Mesendoderm (in vitro differentiated cells): ENCODE measurements at regions not wholly inside any gene's neighbourhood (a gene's known extent, or its start where the extent isn't known, plus 50 kb on each side); places are given as distances from the start of the nearest gene placed in this dataset.

Experiments
- DNase-seq: peaks from one replicate; pipeline ENCODE4 v3.0.0; 2013
- H2AK5ac ChIP-seq: 2 replicates; pipeline ENCODE4 v1.6.1; 2013; ENCODE audit warnings: low read length, inconsistent platforms
- H2BK120ac ChIP-seq: 2 replicates; pipeline ENCODE4 v1.6.1; 2013; ENCODE audit warnings: low read depth, mild to moderate bottlenecking, low read length, moderate library complexity, mixed read lengths
- H2BK15ac ChIP-seq: replicated peaks from 2 replicates; pipeline ENCODE4 v1.6.1; 2013; ENCODE audit warnings: low read depth, mild to moderate bottlenecking, moderate library complexity
- H2BK5ac ChIP-seq: 2 replicates; pipeline ENCODE4 v1.6.1; 2013; ENCODE audit warnings: low read length, inconsistent platforms
- H3K18ac ChIP-seq: 2 replicates; pipeline ENCODE4 v1.6.1; 2013; ENCODE audit warnings: mild to moderate bottlenecking, low read length, mixed read lengths
- H3K23ac ChIP-seq: one replicate; pipeline ENCODE4 v1.6.1; 2013; ENCODE audit warnings: low read length
- H3K27ac ChIP-seq: 2 replicates; pipeline ENCODE4 v1.5.1; 2013; ENCODE audit warnings: low read depth, mild to moderate bottlenecking, inconsistent platforms, low read length, moderate library complexity
- H3K27me3 ChIP-seq: 2 replicates; pipeline ENCODE4 v1.6.1; 2013; ENCODE audit warnings: low read length, control low read depth, mild to moderate bottlenecking, inconsistent platforms; ENCODE audit not compliant: insufficient read depth, poor library complexity
- H3K36me3 ChIP-seq: 2 replicates; pipeline ENCODE4 v1.6.1; 2013; ENCODE audit warnings: low read length, inconsistent platforms; ENCODE audit not compliant: control insufficient read depth, insufficient read depth
- H3K4ac ChIP-seq: one replicate; pipeline ENCODE4 v1.6.1; 2013; ENCODE audit warnings: low read depth, mild to moderate bottlenecking, low read length, moderate library complexity
- H3K4me1 ChIP-seq: 2 replicates; pipeline ENCODE4 v1.6.1; 2013; ENCODE audit warnings: low read depth, low read length, inconsistent platforms; ENCODE audit not compliant: control insufficient read depth
- H3K4me2 ChIP-seq: 2 replicates; pipeline ENCODE4 v1.6.1; 2013; ENCODE audit warnings: low read length
- H3K4me3 ChIP-seq: 2 replicates; pipeline ENCODE4 v1.5.1; 2013; ENCODE audit warnings: mild to moderate bottlenecking, low read length
- H3K56ac ChIP-seq: one replicate; pipeline ENCODE4 v1.6.1; 2013; ENCODE audit warnings: low read length
- H3K79me1 ChIP-seq: 2 replicates; pipeline ENCODE4 v1.6.1; 2013; ENCODE audit warnings: low read length, inconsistent platforms
- H3K79me2 ChIP-seq: 2 replicates; pipeline ENCODE4 v1.6.1; 2013; ENCODE audit warnings: mild to moderate bottlenecking, low read length; ENCODE audit not compliant: control insufficient read depth, insufficient read depth
- H3K9ac ChIP-seq: 2 replicates; pipeline ENCODE4 v1.6.1; 2013; ENCODE audit warnings: low read length, inconsistent platforms
- H4K5ac ChIP-seq: one replicate; pipeline ENCODE4 v1.6.1; 2013; ENCODE audit warnings: low read length
- H4K8ac ChIP-seq: one replicate; pipeline ENCODE4 v1.6.1; 2013; ENCODE audit warnings: low read depth, mild to moderate bottlenecking, control low read depth, low read length, moderate library complexity
- WGBS: extraction: QIAGEN DNeasy Blood & Tissue Kit; methylation state at CpG from one replicate; pipeline ENCODE4 v1.1.7; 2013; ENCODE audit warnings: low lambda C conversion rate, missing lambda C conversion rate; ENCODE audit not compliant: insufficient coverage; ENCODE audit errors: extremely low coverage; 5-methylcytosine and 5-hydroxymethylcytosine counted together

DNA sequence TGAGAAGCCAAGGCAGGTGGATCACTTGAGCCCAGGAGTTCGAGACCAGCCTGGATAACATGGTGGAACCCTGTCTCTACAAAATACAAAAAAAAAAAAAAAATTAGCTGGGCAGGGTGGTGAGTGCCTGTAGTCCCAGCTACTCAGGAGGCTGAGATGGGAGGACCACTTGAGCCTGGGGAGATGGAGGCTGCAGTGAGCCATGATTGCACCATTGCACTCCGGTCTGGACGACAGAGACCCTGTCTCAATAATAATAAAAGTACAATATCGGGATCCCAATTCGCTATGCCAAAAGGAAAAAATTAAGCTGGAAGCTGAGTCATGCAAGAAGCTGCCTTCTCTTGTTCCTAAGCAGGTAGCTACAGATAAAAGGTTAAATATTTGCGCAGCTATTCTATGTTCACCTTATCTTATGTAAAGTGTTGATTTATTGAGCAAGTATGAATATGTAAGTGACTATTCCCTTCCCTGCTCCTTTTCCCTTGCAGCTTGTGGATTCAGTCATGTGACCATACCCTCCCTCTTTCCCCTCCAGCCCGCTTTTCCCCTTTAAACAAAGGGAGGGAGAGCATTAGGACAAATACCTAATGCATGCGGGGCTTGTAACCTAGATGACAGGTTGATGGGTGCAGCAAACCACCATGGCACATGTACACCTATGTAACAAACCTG, 112.0 kb downstream of the LITAF start:
- H3K23ac ChIP-seq = no peak overlapping the region
- H2BK5ac ChIP-seq = no peak overlapping the region
- H3K27ac ChIP-seq = no peak overlapping the region
- no peaks in the 10 kb centered on the region for H3K27me3 ChIP-seq
- H3K4ac ChIP-seq = no peak overlapping the region
- no peak overlapping the region for H2AK5ac ChIP-seq
- no peak for DNase-seq
- H3K4me2 ChIP-seq = no peak overlapping the region
- no peak overlapping the region for H3K4me3 ChIP-seq
- no peak overlapping the region for H3K56ac ChIP-seq
- no peaks in the 10 kb centered on the region for H3K4me1 ChIP-seq
- no peak overlapping the region for H2BK120ac ChIP-seq
- H3K79me1 ChIP-seq = no peaks in the 10 kb centered on the region
- no peak overlapping the region for H3K9ac ChIP-seq
- H3K36me3 ChIP-seq = no peaks in the 10 kb centered on the region
- H3K18ac ChIP-seq = no peak overlapping the region
- no peak overlapping the region for H4K5ac ChIP-seq
- no peak overlapping the region for H2BK15ac ChIP-seq
- WGBS = no CpG with 5 or more reads among the region's 8 CpGs
- H4K8ac ChIP-seq = no peak overlapping the region
- no peaks in the 10 kb centered on the region for H3K79me2 ChIP-seq

DNA sequence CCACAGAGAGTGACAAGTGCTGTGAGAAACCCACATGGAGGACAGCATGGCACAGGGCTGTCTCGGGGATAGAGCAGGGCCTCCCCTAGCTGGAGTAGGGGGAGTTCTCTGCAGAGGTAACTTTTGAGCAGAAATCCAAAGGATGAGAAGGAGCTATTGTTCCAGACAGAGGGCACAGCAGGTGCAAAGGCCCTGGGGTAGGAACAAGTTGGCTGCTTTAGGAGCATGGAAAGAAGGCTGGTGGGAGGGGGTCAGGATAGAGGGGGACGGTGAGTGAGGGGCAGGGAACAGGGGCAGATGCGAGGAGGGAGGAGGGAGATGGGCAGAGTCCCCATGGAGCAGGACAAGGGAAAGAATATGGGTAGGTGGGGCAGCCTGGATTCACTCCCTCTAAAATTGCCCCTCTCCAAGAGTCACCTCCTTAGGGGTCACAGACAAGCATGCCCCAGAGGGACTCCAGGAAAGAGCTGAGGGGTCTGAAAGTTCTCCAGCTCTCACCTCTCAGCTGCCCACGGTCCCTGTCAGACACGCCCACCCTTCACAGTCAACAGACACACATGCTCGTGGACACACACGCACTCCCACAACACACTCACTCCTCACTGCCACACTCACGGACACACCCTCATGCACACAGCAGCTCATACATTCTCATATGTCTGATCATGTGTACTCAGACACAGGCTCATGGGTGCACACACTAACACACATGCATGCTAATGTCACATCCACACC, 110.7 kb downstream of the LITAF start:
- H3K27me3 ChIP-seq = no peaks in the 10 kb centered on the region
- no peak overlapping the region for H3K23ac ChIP-seq
- H3K4me3 ChIP-seq = no peak overlapping the region
- H2BK5ac ChIP-seq = no peak overlapping the region
- H3K79me1 ChIP-seq = no peaks in the 10 kb centered on the region
- H3K56ac ChIP-seq = no peak overlapping the region
- no peak overlapping the region for H3K4ac ChIP-seq
- no peak overlapping the region for H4K8ac ChIP-seq
- H3K4me1 ChIP-seq = no peaks in the 10 kb centered on the region
- H2BK15ac ChIP-seq = no peak overlapping the region
- H2AK5ac ChIP-seq = no peak overlapping the region
- no peak overlapping the region for H4K5ac ChIP-seq
- WGBS = no CpG with 5 or more reads among the region's 8 CpGs
- H3K36me3 ChIP-seq = peaks cover 5% of the 10 kb centered on the region
- no peaks in the 10 kb centered on the region for H3K79me2 ChIP-seq
- H3K4me2 ChIP-seq = no peak overlapping the region
- no peak overlapping the region for H3K27ac ChIP-seq
- DNase-seq = no peak
- H2BK120ac ChIP-seq = no peak overlapping the region
- no peak overlapping the region for H3K9ac ChIP-seq
- H3K18ac ChIP-seq = no peak overlapping the region

DNA sequence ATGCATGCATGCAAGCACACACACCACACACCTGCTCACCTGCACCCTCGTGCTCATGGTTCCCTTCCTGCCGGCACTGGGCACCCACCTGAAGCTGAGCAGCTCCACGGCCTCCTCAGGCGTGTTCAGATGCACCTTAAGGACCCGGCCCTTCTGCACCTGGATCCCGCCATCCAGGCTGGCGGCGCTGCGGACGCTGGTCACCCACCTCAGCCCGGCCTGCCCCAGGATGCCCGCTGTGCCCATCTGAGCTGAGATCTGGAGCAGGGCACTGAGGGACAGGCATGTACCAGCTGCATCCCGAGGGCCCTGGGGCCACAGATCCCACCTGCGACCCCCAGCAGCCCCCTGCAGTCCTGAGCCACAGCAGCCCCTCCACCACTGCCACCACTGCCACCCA, 110.0 kb downstream of the LITAF start:
- Histone ChIP-seq H3K27ac (no peak overlapping the region), H3K36me3 (peaks cover 5% of the 10 kb centered on the region), H3K56ac (no peak overlapping the region), H4K5ac (no peak overlapping the region), H2BK15ac (no peak overlapping the region), H3K9ac (no peak overlapping the region), H3K4me1 (no peaks in the 10 kb centered on the region), H2BK5ac (no peak overlapping the region), H3K4me3 (no peak overlapping the region), H3K4me2 (no peak overlapping the region), H2AK5ac (no peak overlapping the region), H3K27me3 (no peaks in the 10 kb centered on the region), H4K8ac (no peak overlapping the region), H3K18ac (no peak overlapping the region), H3K4ac (no peak overlapping the region), H3K79me2 (no peaks in the 10 kb centered on the region), H3K79me1 (no peaks in the 10 kb centered on the region), H3K23ac (no peak overlapping the region), H2BK120ac (no peak overlapping the region)
- no CpG with 5 or more reads among the region's 14 CpGs for WGBS
- no peak for DNase-seq

DNA sequence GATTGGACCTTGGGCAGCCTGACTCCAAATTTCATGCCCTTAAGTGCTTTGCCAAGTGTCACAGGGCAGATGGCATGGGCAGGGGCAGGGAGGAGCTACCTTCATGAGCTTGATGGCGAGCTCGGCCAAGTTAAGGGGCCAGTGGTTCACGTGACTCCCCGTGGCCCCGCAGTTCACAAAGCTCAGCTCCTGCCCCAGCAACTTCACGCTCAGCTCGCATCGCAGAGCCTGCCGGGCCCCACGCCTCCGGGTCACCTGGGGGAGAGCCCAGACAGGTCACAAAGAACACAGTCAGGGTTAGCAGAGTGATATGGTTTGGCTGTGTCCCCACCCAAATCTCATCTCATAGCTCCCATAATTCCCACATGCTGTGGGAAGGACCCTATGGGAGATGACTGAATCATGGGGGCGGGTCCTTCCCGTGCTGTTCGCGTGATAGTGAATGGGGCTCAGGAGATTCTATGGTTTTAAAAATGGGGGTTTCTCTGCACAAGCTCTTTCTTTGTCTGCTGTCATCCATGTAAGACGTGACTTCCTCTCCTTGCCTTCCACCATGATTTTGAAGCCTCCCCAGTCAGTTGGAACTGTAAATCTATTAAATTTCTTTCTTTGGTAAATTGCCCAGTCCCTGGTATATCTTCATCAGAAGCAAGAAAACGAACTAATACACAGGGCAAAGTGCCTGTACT, 108.1 kb downstream of the LITAF start:
- no peak overlapping the region for H2BK15ac ChIP-seq
- no peaks in the 10 kb centered on the region for H3K27me3 ChIP-seq
- no peak overlapping the region for H2BK120ac ChIP-seq
- H3K79me2 ChIP-seq = no peaks in the 10 kb centered on the region
- H3K79me1 ChIP-seq = no peaks in the 10 kb centered on the region
- H3K4me3 ChIP-seq = no peak overlapping the region
- no CpG with 5 or more reads among the region's 17 CpGs for WGBS
- no peak overlapping the region for H2BK5ac ChIP-seq
- no peak for DNase-seq
- no peak overlapping the region for H3K56ac ChIP-seq
- H3K9ac ChIP-seq = no peak overlapping the region
- H3K4me1 ChIP-seq = no peaks in the 10 kb centered on the region
- H4K8ac ChIP-seq = no peak overlapping the region
- H3K36me3 ChIP-seq = peaks cover 5% of the 10 kb centered on the region
- H4K5ac ChIP-seq = no peak overlapping the region
- no peak overlapping the region for H3K4ac ChIP-seq
- no peak overlapping the region for H3K23ac ChIP-seq
- no peak overlapping the region for H2AK5ac ChIP-seq
- H3K27ac ChIP-seq = no peak overlapping the region
- H3K4me2 ChIP-seq = no peak overlapping the region
- no peak overlapping the region for H3K18ac ChIP-seq

DNA sequence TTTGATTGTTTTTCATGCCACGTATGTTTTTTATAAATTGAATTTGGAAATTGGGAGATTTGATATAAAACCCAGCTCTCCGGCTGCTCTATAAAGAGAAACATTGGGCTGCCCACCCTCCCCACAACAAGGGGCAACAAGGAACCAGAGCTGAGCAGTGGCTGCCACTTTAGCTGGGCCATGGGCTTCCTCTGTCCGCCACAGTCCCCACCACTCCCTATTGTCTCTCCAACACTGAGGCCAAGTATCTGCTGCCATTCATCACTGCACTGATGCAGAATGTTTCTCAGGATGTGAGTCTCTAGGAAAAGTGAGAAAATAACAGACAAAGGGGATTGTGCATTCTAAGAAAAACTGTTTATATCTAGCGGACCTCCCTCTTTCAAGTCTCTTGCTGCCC, 106.8 kb downstream of the LITAF start:
- no peak overlapping the region for H2AK5ac ChIP-seq
- H2BK5ac ChIP-seq = no peak overlapping the region

More for the DNA sequence above, 106.8 kb downstream of the LITAF start:
- Histone ChIP-seq H3K9ac (no peak overlapping the region), H3K56ac (no peak overlapping the region), H3K18ac (no peak overlapping the region), H3K79me1 (no peaks in the 10 kb centered on the region), H2BK120ac (no peak overlapping the region), H3K27ac (no peak overlapping the region), H3K36me3 (peaks cover 5% of the 10 kb centered on the region), H3K27me3 (no peaks in the 10 kb centered on the region), H3K79me2 (no peaks in the 10 kb centered on the region), H3K4me1 (no peaks in the 10 kb centered on the region), H3K4me3 (no peak overlapping the region), H4K8ac (no peak overlapping the region), H2BK15ac (no peak overlapping the region), H3K23ac (no peak overlapping the region), H3K4me2 (no peak overlapping the region), H4K5ac (no peak overlapping the region), H3K4ac (no peak overlapping the region)
- no CpG with 5 or more reads among the region's 4 CpGs for WGBS
- DNase-seq = no peak
